Osteoblast (primary cell): ENCODE measurements at regions not wholly inside any gene's neighbourhood (a gene's known extent, or its start where the extent isn't known, plus 50 kb on each side); places are given as distances from the start of the nearest gene placed in this dataset.

Experiments used
- DNase-seq: peaks from one replicate; pipeline ENCODE4 v3.0.0; 2011; ENCODE audit warnings: low spot score, mixed read lengths; ENCODE audit not compliant: insufficient read length; ENCODE audit errors: missing footprints
- H2AFZ ChIP-seq: 2 replicates; pipeline ENCODE4 v1.6.0; 2011; ENCODE audit warnings: mild to moderate bottlenecking, low read length
- H3K27ac ChIP-seq: 2 replicates; pipeline ENCODE4 v1.5.1; 2011; ENCODE audit warnings: mild to moderate bottlenecking, low read depth, low read length, moderate library complexity
- H3K27me3 ChIP-seq: 2 replicates; pipeline ENCODE4 v1.6.0; 2012; ENCODE audit warnings: mild to moderate bottlenecking, control low read depth, inconsistent platforms, low read length, moderate library complexity; ENCODE audit not compliant: insufficient read depth
- H3K36me3 ChIP-seq: 2 replicates; pipeline ENCODE4 v1.5.1; 2011; ENCODE audit warnings: mild to moderate bottlenecking, low read length, control low read depth, moderate library complexity; ENCODE audit not compliant: insufficient read depth
- H3K4me1 ChIP-seq: 2 replicates; pipeline ENCODE4 v1.5.1; 2011; ENCODE audit warnings: mild to moderate bottlenecking, low read length, control low read depth, moderate library complexity; ENCODE audit not compliant: insufficient read depth
- H3K4me2 ChIP-seq: 2 replicates; pipeline ENCODE4 v1.6.0; 2011; ENCODE audit warnings: mild to moderate bottlenecking, low read length; ENCODE audit not compliant: insufficient read depth
- H3K4me3 ChIP-seq: fragments of 200-600 bp; sonication (generic); 3 replicates; pipeline ENCODE4 v1.5.1; 2012; ENCODE audit warnings: mild to moderate bottlenecking, low read length, inconsistent platforms; ENCODE audit not compliant: insufficient read depth
- H3K79me2 ChIP-seq: 2 replicates; pipeline ENCODE4 v1.6.0; 2012; ENCODE audit warnings: mild to moderate bottlenecking, low read length, control low read depth, inconsistent platforms; ENCODE audit not compliant: insufficient read depth
- H3K9me3 ChIP-seq: 2 replicates; pipeline ENCODE4 v1.5.1; 2011; ENCODE audit warnings: low read depth, low read length, control low read depth
- H4K20me1 ChIP-seq: 2 replicates; pipeline ENCODE4 v1.6.0; 2012; ENCODE audit warnings: mild to moderate bottlenecking, low read length, control low read depth; ENCODE audit not compliant: insufficient read depth
- CTCF ChIP-seq: IDR thresholded peaks from 2 replicates; pipeline ENCODE4 v1.5.1; 2011; ENCODE audit warnings: mild to moderate bottlenecking, low read depth, low read length, moderate library complexity; ENCODE audit errors: extremely low read depth

- no peaks in the 10 kb centered on the region for H3K27me3 ChIP-seq
- no peaks in the 10 kb centered on the region for H3K79me2 ChIP-seq
- H3K4me2 ChIP-seq = no peak overlapping the region
- no peak for TF ChIP-seq CTCF
- no peaks in the 10 kb centered on the region for H3K4me1 ChIP-seq
- no peak overlapping the region for H2AFZ ChIP-seq
- H3K4me3 ChIP-seq = no peak overlapping the region
- no peaks in the 10 kb centered on the region for H3K9me3 ChIP-seq
- H3K27ac ChIP-seq = no peak overlapping the region
- no peaks in the 10 kb centered on the region for H3K36me3 ChIP-seq
- no peaks in the 10 kb centered on the region for H4K20me1 ChIP-seq
- no peak for DNase-seq
Observed at GRCh38 chr3:11919390-11919789, 72.7 kb upstream of the TAMM41 start.

- Histone ChIP-seq H3K9me3 (no peaks in the 10 kb centered on the region), H3K4me2 (no peak overlapping the region)
- TF ChIP-seq CTCF = no peak
Observed at GRCh38 chr3:11924518-11924917, 77.8 kb upstream of the TAMM41 start.

GRCh38 chr3:11928381-11928780, 75.8 kb upstream of the SYN2 start:
- Histone ChIP-seq H3K4me1 (no peaks in the 10 kb centered on the region), H3K27me3 (no peaks in the 10 kb centered on the region), H3K4me3 (no peak overlapping the region), H2AFZ (no peak overlapping the region), H3K27ac (no peak overlapping the region), H3K79me2 (no peaks in the 10 kb centered on the region), H4K20me1 (no peaks in the 10 kb centered on the region), H3K4me2 (no peak overlapping the region), H3K36me3 (no peaks in the 10 kb centered on the region), H3K9me3 (no peaks in the 10 kb centered on the region)
- DNase-seq = no peak
- no peak for TF ChIP-seq CTCF

More at GRCh38 chr3:11924518-11924917, 77.8 kb upstream of the TAMM41 start:
- no peaks in the 10 kb centered on the region for H3K79me2 ChIP-seq
- no peak overlapping the region for H3K4me3 ChIP-seq
- no peaks in the 10 kb centered on the region for H3K4me1 ChIP-seq
- no peaks in the 10 kb centered on the region for H4K20me1 ChIP-seq
- no peak overlapping the region for H2AFZ ChIP-seq
- no peak for DNase-seq
- no peaks in the 10 kb centered on the region for H3K36me3 ChIP-seq
- no peak overlapping the region for H3K27ac ChIP-seq
- no peaks in the 10 kb centered on the region for H3K27me3 ChIP-seq

- no peak for TF ChIP-seq CTCF
- H3K36me3 ChIP-seq = no peaks in the 10 kb centered on the region
- no peaks in the 10 kb centered on the region for H3K27me3 ChIP-seq
- DNase-seq = no peak
- H2AFZ ChIP-seq = no peak overlapping the region
- no peaks in the 10 kb centered on the region for H4K20me1 ChIP-seq
- H3K9me3 ChIP-seq = no peaks in the 10 kb centered on the region
- no peak overlapping the region for H3K4me3 ChIP-seq
- H3K4me1 ChIP-seq = no peaks in the 10 kb centered on the region
- no peak overlapping the region for H3K27ac ChIP-seq
- H3K79me2 ChIP-seq = no peaks in the 10 kb centered on the region
- H3K4me2 ChIP-seq = no peak overlapping the region
Observed at GRCh38 chr3:11929531-11929930, 74.7 kb upstream of the SYN2 start.
